ENCODE measurements at regions not wholly inside any gene's neighbourhood (a gene's known extent, or its start where the extent isn't known, plus 50 kb on each side); places are given as distances from the start of the nearest gene placed in this dataset.

DNA sequence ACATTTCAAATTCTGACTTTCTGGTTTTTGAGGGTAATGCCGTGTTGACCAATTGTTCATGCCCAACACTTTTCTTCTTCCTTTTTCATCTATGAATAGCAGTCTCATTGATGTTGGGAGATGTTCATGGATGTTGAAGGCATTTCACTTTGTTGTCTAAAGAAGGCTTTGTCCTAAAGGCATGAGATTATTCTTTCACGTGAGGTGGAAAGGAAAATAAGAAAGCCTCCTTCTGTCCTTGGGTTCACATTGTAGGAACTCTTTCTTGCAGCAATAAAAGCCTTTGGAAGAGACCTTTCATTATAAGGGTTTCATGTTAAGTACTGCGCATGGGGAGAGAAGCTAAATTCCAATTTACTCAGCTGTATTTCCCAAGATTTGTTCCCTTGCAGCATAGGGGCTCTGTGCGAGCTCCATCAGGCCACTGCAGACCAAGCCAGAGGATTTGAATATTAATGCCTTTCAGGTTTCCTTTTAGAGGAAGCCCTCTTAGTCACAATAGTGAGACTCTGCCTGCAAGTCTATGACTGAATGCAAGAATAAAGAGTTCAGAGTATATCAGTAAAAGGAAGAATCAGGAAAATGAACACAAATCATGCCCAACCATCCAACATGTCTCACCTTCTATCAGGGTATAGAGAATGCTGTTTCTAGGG lies 274.6 kb downstream of the TMEM38B start:
- DNase-seq (ENCODE audit: low spot score) (no peak), ATAC-seq (peak; percentile 74)
- Mint-ChIP-seq H3K36me3 (no peaks in the 10 kb centered on the region), H3K27ac (no peak overlapping the region), H3K4me1 (peaks cover 40% of the 10 kb centered on the region), H3K27me3 (ENCODE audit: low read depth) (peaks cover 32% of the 10 kb centered on the region), H3K9me3 (no peaks in the 10 kb centered on the region), H3K4me3 (no peak overlapping the region)
- POLR2A ChIA-PET: interaction anchor here (0.6 kb wide), 1 partner anchor 121 kb away, joined by 4 read pairs; no protein-coding TSS in a partner anchor
- CTCF ChIA-PET: no interaction called here
- TF ChIP-seq ZNF232 (CRISPR knock-in tag; IDR thresholded peaks at IDR 0.05): no peak
- TF ChIP-seq, protein P1, sequence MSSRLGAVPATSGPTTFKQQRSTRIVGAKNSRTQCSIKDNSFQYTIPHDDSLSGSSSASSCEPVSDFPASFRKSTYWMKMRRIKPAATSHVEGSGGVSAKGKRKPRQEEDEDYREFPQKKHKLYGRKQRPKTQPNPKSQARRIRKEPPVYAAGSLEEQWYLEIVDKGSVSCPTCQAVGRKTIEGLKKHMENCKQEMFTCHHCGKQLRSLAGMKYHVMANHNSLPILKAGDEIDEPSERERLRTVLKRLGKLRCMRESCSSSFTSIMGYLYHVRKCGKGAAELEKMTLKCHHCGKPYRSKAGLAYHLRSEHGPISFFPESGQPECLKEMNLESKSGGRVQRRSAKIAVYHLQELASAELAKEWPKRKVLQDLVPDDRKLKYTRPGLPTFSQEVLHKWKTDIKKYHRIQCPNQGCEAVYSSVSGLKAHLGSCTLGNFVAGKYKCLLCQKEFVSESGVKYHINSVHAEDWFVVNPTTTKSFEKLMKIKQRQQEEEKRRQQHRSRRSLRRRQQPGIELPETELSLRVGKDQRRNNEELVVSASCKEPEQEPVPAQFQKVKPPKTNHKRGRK (CRISPR knock-in tag; IDR thresholded peaks at IDR 0.05; ENCODE audit: borderline replicate concordance): no peak
- no peak for TF ChIP-seq ZNF671 (CRISPR knock-in tag; IDR thresholded peaks at IDR 0.05)
- TF ChIP-seq, protein P2, sequence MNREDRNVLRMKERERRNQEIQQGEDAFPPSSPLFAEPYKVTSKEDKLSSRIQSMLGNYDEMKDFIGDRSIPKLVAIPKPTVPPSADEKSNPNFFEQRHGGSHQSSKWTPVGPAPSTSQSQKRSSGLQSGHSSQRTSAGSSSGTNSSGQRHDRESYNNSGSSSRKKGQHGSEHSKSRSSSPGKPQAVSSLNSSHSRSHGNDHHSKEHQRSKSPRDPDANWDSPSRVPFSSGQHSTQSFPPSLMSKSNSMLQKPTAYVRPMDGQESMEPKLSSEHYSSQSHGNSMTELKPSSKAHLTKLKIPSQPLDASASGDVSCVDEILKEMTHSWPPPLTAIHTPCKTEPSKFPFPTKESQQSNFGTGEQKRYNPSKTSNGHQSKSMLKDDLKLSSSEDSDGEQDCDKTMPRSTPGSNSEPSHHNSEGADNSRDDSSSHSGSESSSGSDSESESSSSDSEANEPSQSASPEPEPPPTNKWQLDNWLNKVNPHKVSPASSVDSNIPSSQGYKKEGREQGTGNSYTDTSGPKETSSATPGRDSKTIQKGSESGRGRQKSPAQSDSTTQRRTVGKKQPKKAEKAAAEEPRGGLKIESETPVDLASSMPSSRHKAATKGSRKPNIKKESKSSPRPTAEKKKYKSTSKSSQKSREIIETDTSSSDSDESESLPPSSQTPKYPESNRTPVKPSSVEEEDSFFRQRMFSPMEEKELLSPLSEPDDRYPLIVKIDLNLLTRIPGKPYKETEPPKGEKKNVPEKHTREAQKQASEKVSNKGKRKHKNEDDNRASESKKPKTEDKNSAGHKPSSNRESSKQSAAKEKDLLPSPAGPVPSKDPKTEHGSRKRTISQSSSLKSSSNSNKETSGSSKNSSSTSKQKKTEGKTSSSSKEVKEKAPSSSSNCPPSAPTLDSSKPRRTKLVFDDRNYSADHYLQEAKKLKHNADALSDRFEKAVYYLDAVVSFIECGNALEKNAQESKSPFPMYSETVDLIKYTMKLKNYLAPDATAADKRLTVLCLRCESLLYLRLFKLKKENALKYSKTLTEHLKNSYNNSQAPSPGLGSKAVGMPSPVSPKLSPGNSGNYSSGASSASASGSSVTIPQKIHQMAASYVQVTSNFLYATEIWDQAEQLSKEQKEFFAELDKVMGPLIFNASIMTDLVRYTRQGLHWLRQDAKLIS (CRISPR knock-in tag; IDR thresholded peaks at IDR 0.05; ENCODE audit: borderline replicate concordance): no peak
- TF ChIP-seq, protein P3, sequence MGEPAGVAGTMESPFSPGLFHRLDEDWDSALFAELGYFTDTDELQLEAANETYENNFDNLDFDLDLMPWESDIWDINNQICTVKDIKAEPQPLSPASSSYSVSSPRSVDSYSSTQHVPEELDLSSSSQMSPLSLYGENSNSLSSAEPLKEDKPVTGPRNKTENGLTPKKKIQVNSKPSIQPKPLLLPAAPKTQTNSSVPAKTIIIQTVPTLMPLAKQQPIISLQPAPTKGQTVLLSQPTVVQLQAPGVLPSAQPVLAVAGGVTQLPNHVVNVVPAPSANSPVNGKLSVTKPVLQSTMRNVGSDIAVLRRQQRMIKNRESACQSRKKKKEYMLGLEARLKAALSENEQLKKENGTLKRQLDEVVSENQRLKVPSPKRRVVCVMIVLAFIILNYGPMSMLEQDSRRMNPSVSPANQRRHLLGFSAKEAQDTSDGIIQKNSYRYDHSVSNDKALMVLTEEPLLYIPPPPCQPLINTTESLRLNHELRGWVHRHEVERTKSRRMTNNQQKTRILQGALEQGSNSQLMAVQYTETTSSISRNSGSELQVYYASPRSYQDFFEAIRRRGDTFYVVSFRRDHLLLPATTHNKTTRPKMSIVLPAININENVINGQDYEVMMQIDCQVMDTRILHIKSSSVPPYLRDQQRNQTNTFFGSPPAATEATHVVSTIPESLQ (CRISPR knock-in tag; IDR thresholded peaks at IDR 0.05): no peak
- no peak for TF ChIP-seq MXD4 (CRISPR knock-in tag; IDR thresholded peaks at IDR 0.05; ENCODE audit: borderline replicate concordance)
- TF ChIP-seq ETV6 (CRISPR knock-in tag; IDR thresholded peaks at IDR 0.05): no peak
- TF ChIP-seq, protein P4, sequence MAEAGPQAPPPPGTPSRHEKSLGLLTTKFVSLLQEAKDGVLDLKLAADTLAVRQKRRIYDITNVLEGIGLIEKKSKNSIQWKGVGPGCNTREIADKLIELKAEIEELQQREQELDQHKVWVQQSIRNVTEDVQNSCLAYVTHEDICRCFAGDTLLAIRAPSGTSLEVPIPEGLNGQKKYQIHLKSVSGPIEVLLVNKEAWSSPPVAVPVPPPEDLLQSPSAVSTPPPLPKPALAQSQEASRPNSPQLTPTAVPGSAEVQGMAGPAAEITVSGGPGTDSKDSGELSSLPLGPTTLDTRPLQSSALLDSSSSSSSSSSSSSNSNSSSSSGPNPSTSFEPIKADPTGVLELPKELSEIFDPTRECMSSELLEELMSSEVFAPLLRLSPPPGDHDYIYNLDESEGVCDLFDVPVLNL (CRISPR knock-in tag; IDR thresholded peaks at IDR 0.05; ENCODE audit: borderline replicate concordance, low read depth): no peak
- TF ChIP-seq RORB (CRISPR knock-in tag; IDR thresholded peaks at IDR 0.05): no peak
- TF ChIP-seq, protein P5, sequence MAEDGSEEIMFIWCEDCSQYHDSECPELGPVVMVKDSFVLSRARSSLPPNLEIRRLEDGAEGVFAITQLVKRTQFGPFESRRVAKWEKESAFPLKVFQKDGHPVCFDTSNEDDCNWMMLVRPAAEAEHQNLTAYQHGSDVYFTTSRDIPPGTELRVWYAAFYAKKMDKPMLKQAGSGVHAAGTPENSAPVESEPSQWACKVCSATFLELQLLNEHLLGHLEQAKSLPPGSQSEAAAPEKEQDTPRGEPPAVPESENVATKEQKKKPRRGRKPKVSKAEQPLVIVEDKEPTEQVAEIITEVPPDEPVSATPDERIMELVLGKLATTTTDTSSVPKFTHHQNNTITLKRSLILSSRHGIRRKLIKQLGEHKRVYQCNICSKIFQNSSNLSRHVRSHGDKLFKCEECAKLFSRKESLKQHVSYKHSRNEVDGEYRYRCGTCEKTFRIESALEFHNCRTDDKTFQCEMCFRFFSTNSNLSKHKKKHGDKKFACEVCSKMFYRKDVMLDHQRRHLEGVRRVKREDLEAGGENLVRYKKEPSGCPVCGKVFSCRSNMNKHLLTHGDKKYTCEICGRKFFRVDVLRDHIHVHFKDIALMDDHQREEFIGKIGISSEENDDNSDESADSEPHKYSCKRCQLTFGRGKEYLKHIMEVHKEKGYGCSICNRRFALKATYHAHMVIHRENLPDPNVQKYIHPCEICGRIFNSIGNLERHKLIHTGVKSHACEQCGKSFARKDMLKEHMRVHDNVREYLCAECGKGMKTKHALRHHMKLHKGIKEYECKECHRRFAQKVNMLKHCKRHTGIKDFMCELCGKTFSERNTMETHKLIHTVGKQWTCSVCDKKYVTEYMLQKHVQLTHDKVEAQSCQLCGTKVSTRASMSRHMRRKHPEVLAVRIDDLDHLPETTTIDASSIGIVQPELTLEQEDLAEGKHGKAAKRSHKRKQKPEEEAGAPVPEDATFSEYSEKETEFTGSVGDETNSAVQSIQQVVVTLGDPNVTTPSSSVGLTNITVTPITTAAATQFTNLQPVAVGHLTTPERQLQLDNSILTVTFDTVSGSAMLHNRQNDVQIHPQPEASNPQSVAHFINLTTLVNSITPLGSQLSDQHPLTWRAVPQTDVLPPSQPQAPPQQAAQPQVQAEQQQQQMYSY (CRISPR knock-in tag; IDR thresholded peaks at IDR 0.05): no peak
- TF ChIP-seq SOX15 (CRISPR knock-in tag; IDR thresholded peaks at IDR 0.05): no peak
- TF ChIP-seq, protein P6, sequence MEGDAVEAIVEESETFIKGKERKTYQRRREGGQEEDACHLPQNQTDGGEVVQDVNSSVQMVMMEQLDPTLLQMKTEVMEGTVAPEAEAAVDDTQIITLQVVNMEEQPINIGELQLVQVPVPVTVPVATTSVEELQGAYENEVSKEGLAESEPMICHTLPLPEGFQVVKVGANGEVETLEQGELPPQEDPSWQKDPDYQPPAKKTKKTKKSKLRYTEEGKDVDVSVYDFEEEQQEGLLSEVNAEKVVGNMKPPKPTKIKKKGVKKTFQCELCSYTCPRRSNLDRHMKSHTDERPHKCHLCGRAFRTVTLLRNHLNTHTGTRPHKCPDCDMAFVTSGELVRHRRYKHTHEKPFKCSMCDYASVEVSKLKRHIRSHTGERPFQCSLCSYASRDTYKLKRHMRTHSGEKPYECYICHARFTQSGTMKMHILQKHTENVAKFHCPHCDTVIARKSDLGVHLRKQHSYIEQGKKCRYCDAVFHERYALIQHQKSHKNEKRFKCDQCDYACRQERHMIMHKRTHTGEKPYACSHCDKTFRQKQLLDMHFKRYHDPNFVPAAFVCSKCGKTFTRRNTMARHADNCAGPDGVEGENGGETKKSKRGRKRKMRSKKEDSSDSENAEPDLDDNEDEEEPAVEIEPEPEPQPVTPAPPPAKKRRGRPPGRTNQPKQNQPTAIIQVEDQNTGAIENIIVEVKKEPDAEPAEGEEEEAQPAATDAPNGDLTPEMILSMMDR (IDR thresholded peaks at IDR 0.05): no peak

Data from WTC11 (cell line).